HFF-Myc (cell line): ENCODE measurements at regions not wholly inside any gene's neighbourhood (a gene's known extent, or its start where the extent isn't known, plus 50 kb on each side); places are given as distances from the start of the nearest gene placed in this dataset.

Source experiments
- DNase-seq: peaks from one replicate; pipeline ENCODE4 v3.0.0-alpha.2; 2011; ENCODE audit warnings: low read depth; ENCODE audit errors: extremely low read depth
- H3K4me3 ChIP-seq: replicated peaks from 2 replicates; pipeline ENCODE4 v1.5.1; 2011; ENCODE audit warnings: low read depth, mild to moderate bottlenecking, control low read depth, low read length
- TF ChIP-seq, protein P1 (sequence below): IDR thresholded peaks from 2 replicates; pipeline ENCODE4 v1.5.1; 2012; ENCODE audit warnings: mild to moderate bottlenecking, low read depth, low read length, control low read depth; ENCODE audit errors: missing control alignments

- no peak for DNase-seq
- H3K4me3 ChIP-seq, result no peak overlapping the region
- TF ChIP-seq, protein P1, sequence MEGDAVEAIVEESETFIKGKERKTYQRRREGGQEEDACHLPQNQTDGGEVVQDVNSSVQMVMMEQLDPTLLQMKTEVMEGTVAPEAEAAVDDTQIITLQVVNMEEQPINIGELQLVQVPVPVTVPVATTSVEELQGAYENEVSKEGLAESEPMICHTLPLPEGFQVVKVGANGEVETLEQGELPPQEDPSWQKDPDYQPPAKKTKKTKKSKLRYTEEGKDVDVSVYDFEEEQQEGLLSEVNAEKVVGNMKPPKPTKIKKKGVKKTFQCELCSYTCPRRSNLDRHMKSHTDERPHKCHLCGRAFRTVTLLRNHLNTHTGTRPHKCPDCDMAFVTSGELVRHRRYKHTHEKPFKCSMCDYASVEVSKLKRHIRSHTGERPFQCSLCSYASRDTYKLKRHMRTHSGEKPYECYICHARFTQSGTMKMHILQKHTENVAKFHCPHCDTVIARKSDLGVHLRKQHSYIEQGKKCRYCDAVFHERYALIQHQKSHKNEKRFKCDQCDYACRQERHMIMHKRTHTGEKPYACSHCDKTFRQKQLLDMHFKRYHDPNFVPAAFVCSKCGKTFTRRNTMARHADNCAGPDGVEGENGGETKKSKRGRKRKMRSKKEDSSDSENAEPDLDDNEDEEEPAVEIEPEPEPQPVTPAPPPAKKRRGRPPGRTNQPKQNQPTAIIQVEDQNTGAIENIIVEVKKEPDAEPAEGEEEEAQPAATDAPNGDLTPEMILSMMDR, result no peak
Measured at GRCh38 chr4:18815081-18815778, 793.7 kb upstream of the LCORL start.

- DNase-seq, result no peak
- TF ChIP-seq, protein P1, result no peak
- no peak overlapping the region for H3K4me3 ChIP-seq
Measured at GRCh38 chr4:18813771-18814170, 792.2 kb upstream of the LCORL start.

- DNase-seq, result no peak
- TF ChIP-seq, protein P1, result no peak
- no peak overlapping the region for H3K4me3 ChIP-seq
Measured at GRCh38 chr4:18813055-18813454, 791.5 kb upstream of the LCORL start.

DNA sequence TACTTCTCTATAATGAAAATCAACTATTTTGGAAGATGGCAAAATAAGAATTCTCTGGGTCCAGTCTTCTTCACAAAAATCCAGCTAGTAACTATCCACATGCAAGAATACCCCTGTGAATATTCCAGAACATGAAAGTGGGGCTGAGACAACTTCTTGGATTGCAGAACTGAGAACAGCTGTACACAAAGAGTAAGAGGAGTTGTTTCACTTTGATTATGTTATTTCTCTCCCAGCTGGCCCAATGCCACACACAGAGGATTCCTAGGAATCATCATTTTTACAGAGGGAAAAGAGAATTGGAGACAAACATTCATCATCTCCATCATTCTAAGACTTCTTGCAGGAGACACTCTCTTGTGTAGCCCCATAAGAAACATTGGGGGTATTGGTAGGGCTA, 782.2 kb upstream of the LCORL start:
- no peak overlapping the region for H3K4me3 ChIP-seq
- no peak for DNase-seq
- TF ChIP-seq, protein P1, result no peak

DNA sequence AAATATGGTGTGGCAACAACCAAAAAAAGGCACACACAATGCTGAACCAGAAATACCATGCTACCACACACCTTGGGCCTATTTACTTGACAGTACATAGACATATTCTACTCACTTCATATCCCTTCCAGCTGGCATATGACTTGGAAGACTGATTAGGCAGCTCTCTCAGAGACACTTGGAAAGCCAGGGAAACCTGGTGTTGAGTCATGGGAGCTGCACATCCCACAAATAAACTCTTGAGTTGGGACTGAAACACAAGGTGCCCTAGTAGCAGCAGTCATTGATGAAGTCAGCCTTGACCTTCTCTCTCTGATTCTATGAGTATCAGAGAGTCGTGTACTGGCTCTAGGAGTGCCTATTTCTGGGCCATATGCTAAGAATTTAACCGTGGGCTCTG, 776.6 kb upstream of the LCORL start:
- no peak overlapping the region for H3K4me3 ChIP-seq
- TF ChIP-seq, protein P1, result no peak
- no peak for DNase-seq

DNA sequence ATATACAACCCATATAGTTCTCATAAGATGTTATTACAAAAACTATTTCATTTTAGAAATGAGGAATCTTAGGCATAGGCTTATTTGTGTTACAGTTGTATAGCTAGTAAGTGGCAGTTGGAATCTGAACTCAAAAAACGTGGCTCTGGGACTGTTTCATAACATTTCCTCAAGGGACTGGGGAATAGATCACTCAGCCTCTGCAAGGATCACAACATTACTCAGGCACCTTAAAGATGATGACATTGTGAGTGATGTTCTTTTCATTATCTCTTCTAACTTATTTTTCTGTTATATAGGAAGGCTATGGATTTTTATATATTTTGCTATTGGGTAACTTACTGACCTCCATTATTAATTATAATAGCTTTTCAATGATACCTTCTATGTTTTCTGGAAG, 774.2 kb upstream of the LCORL start:
- TF ChIP-seq, protein P1, result no peak

More for the DNA sequence above, 774.2 kb upstream of the LCORL start:
- DNase-seq, result no peak
- no peak overlapping the region for H3K4me3 ChIP-seq
